Vagina (tissue), 2 donors: ENCODE measurements at regions not wholly inside any gene's neighbourhood (a gene's known extent, or its start where the extent isn't known, plus 50 kb on each side); places are given as distances from the start of the nearest gene placed in this dataset.

Experiments used
- POLR2A ChIP-seq, 2 donors: fragments of 450-650 bp; IDR thresholded peaks; one replicate each; pipeline ENCODE4 v1.6.1; 2017; ENCODE audit warnings: antibody characterized with exemption in 2 of 2, mild to moderate bottlenecking in 2 of 2, moderate library complexity in 2 of 2
- POLR2AphosphoS5 ChIP-seq, 2 donors: sonication (generic); formaldehyde crosslinking; IDR thresholded peaks; one replicate each; pipeline ENCODE4 v1.9.0; 2017; ENCODE audit warnings: antibody characterized with exemption in 2 of 2, mild to moderate bottlenecking in 2 of 2, low read depth in 1 of 2; ENCODE audit not compliant: insufficient read depth in 1 of 2
- TF ChIP-seq, protein P1 (sequence below), 3 experiments: fragments of 450-650 bp in 2 of 3; fragments of 200-600 bp in 1 of 3; sonication (generic) in 1 of 3; IDR thresholded peaks; one replicate each; pipeline ENCODE4 v1.5.1; 2017 to 2019; ENCODE audit warnings: antibody characterized with exemption in 3 of 3, mild to moderate bottlenecking in 2 of 3, moderate library complexity in 2 of 3

DNA sequence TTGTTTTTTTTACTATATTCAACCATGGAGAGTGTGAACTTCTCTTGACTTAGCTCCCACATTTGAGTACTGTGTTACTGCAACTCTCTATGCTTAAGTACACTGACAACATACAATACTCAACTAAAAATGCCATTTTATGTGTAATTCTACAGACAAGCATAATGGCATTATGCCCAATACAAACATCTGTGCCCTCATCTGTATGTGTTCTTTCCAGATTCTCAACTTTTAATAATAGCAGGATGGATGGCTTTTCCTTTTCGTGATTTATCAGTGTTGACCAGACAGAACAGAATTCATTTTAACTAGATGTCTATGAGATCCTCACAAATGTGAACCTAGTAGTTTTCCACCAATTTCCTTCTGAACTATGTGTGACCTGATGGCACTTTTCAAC, 84.2 kb upstream of the MARCKS start:
- TF ChIP-seq, protein P1, sequence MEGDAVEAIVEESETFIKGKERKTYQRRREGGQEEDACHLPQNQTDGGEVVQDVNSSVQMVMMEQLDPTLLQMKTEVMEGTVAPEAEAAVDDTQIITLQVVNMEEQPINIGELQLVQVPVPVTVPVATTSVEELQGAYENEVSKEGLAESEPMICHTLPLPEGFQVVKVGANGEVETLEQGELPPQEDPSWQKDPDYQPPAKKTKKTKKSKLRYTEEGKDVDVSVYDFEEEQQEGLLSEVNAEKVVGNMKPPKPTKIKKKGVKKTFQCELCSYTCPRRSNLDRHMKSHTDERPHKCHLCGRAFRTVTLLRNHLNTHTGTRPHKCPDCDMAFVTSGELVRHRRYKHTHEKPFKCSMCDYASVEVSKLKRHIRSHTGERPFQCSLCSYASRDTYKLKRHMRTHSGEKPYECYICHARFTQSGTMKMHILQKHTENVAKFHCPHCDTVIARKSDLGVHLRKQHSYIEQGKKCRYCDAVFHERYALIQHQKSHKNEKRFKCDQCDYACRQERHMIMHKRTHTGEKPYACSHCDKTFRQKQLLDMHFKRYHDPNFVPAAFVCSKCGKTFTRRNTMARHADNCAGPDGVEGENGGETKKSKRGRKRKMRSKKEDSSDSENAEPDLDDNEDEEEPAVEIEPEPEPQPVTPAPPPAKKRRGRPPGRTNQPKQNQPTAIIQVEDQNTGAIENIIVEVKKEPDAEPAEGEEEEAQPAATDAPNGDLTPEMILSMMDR (IDR thresholded peaks at IDR 0.05) = no peak
- TF ChIP-seq POLR2A (IDR thresholded peaks at IDR 0.05) (no peak), POLR2AphosphoS5 (IDR thresholded peaks at IDR 0.05; ENCODE audit: insufficient read depth in 1 of 2, low read depth in 1 of 2) (no peak)
